ENCODE measurements at regions not wholly inside any gene's neighbourhood (a gene's known extent, or its start where the extent isn't known, plus 50 kb on each side); places are given as distances from the start of the nearest gene placed in this dataset.
"Not testable (repeated sequence)": the region's sequence is repeated elsewhere in the genome, so short reads cannot be mapped to it uniquely, and the experiment has no call there.

DNA sequence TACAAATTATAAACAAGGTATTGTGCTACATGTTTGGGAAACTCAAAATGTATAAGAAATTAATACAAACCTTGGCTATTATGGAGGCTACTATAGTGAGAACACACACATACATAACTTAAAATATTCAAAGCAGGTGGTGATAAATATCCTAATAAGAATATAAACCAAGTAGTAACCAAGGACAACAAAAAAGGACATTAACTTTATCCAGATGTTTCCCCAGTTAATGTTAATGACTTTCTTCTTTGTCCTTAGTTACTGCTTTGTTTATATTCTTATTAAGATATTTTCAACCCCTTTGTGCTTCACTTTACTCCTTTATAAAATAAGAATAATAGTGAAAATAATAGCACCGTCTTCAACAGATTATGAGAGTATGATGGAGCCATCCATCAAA, 241.6 kb downstream of the CALCRL start:
- FAIRE-seq (no peak), DNase-seq (ENCODE audit: insufficient read length, low spot score) (no peak)

DNA sequence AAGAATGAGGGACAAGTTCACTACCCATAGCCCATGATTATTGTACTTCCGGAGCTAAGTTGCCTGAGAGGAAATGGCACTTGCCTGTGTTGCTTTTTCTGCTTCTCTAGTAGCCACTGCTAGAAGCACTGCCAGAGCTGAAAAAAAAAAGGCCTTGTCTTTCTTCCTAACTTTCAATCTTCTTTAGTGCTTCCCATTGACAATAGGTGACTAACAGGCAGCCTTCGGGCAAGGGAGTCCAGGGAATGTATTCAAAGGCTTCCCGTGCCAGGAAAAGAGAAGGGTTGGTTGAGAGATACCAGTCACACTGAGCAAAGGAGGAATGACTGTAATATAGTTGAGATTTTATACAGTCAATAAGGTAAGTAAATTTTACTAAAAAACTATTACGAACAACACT, 242.0 kb downstream of the CALCRL start:
- no peak for FAIRE-seq
- DNase-seq (ENCODE audit: insufficient read length, low spot score), result no peak

DNA sequence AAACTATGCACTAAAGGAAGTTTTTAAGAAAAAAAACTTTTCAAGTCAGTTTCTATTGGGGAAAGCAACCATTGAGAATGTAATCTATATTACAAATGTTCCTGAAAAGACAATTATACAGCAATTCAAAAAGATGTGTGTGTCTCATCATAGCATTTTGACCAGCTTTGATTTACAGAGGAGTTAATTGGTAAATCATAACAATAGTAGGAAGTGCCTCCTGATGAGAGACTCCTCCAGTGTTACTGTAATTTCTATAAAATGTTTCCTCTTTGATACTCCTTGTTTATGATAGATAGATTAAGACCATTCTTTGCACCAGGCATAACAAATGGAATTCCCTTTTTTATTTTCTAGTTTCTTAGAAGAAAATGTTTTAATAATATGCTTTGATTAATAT, 249.9 kb downstream of the CALCRL start:
- FAIRE-seq (no peak), DNase-seq (ENCODE audit: insufficient read length, low spot score) (no peak)

- DNase-seq (ENCODE audit: insufficient read length, low spot score) (no peak), FAIRE-seq (no peak)
Measured at GRCh38 chr2:187194049-187194448, 254.0 kb downstream of the CALCRL start.

GRCh38 chr2:187188783-187189631, 259.0 kb downstream of the CALCRL start:
- no peak for FAIRE-seq

GRCh38 chr2:187187519-187187918, 260.5 kb downstream of the CALCRL start:
- DNase-seq (ENCODE audit: insufficient read length, low spot score), result no peak
- FAIRE-seq, result no peak

More at GRCh38 chr2:187188783-187189631, 259.0 kb downstream of the CALCRL start:
- no peak for DNase-seq (ENCODE audit: insufficient read length, low spot score)

DNA sequence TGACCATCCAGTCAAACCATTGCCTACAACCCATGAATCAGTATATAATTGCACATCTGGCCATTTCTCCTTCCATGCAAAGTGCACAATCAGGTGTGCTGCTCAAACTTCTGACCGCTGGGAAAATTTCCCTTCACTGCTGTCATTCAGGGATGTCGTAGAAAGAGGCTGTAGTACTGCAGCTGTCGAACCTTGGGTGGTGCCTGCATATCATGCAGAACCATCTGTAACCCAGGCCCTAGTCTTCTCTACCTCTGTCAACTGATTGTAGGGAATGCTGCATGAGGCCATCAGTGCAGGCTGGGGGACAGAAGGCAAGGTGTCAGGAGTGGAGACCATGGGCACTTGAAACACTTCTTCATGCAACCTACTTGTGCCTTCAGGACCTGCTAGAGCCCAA, 267.5 kb downstream of the CALCRL start:
- FAIRE-seq, result no peak
- no peak for DNase-seq (ENCODE audit: insufficient read length, low spot score)

DNA sequence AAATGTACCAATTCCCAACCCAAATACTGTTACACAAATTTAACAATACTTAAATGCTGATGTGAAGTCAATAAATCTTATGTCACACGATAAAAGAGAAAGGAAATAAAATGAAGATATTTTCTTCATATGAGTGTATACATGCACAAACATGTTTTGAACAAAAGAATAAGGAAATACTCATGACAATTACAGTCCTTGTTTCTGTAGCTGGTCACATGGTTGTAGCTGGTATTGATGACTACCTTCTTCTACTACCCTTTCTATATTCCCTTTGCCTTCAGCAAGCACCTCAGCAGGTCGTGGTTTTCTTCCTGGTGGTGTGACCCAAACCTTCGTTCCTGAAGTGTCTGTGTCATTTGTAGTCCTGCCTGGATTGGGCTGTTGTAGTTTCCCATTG, 269.2 kb downstream of the CALCRL start:
- not testable (repeated sequence) for DNase-seq (ENCODE audit: insufficient read length, low spot score); FAIRE-seq

DNA sequence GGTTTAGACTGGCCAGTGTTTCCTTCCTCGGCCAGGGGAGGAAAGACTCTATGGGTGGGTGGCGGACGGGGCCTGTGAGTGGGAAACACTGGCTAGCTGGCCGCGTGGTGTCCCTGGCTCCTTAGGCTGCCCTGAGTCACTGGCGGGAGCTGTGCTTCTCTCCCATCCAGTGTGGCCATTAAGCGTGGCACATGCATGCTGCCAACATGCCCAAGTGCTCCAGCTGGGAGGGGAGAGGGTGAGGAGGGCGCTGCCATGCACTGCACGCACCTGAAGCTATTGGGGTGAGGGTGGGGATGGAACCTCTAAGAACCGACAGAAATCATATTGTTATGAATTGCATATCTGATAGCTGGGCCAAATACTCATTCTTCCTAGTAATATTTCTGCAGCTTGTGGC, 270.8 kb downstream of the CALCRL start:
- DNase-seq (ENCODE audit: insufficient read length, low spot score) (no peak), FAIRE-seq (no peak)

DNA sequence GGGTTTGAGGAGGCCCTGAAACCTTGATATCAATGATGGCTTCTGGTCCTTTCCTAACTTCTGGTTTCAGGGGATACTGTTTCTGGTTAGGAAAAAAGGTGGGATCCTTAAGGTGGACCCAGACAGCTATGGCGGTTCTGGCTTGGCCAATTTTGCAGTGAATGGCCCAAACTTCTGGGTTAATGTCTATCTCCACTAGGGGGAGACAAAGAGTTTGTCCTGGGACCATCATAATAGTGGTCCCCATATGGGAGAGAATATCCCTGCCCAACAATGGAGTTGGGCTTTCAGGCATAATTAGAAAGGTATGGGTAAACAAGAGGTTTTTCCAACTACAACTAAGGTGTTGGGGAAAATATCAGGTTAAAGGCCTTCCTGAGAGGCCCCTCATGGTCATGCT, 273.5 kb downstream of the CALCRL start:
- no peak for DNase-seq (ENCODE audit: insufficient read length, low spot score)
- no peak for FAIRE-seq

- no peak for DNase-seq (ENCODE audit: insufficient read length, low spot score)
- no peak for FAIRE-seq
Measured at GRCh38 chr2:187171318-187171717, 276.7 kb downstream of the CALCRL start.

DNA sequence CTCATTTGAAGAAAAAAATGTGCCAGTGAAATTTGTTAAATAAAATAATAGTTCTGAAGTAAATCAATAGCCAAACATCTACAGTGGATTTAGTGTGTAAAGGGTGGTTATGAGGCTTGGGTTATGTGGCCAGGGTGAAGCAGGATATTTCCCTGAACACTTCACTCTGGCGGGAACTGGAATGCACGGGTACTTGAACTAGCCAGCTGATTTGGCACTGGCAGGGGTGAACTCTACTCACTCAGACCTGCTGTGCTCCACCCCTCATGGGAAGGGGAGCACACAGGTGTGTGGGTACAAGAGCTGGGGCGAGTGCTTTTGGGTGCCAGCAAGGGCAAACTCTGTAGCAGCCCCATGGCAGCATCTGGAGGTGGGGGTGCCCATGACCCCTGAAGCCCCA, 278.2 kb downstream of the CALCRL start:
- no peak for DNase-seq (ENCODE audit: insufficient read length, low spot score)
- FAIRE-seq, result no peak

GRCh38 chr2:187168720-187169713, 279.0 kb downstream of the CALCRL start:
- DNase-seq (ENCODE audit: insufficient read length, low spot score), result no peak

GRCh38 chr2:187167491-187167890, 280.6 kb downstream of the CALCRL start:
- FAIRE-seq, result no peak

More at GRCh38 chr2:187168720-187169713, 279.0 kb downstream of the CALCRL start:
- no peak for FAIRE-seq

DNA sequence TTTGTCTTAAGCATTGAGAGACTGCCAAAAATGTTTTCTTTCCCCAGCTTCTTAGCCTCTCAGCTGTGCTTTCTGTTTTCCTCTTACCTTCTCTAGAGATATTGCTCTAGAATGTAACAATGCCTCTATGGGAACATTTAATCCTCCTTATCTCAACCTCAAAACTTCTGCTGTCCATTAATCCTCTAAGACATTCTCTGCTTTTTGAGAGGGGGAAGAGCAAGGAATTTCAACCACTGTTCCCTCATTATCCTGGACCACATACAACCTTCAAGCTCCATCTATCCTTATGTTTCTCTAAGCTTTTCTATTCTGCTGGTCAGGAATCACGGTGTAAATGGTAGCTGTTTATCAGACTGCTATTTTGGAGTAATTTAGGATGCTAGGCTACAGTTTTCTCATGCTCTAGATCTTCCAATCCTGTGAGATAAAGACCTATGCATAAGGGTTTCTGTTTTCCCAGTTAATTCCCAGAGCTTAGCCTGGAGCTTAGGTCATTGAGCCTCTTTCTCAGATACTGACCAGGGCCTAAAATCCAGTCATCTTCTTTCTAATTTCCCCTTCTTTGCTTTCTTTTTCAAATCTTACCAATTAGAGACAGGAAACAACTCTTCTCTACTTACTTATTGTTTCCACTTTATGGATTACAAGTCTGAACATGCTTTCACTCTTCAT, 282.0 kb downstream of the CALCRL start:
- DNase-seq (ENCODE audit: insufficient read length, low spot score) (no peak), FAIRE-seq (no peak)

More at GRCh38 chr2:187167491-187167890, 280.6 kb downstream of the CALCRL start:
- no peak for DNase-seq (ENCODE audit: insufficient read length, low spot score)

DNA sequence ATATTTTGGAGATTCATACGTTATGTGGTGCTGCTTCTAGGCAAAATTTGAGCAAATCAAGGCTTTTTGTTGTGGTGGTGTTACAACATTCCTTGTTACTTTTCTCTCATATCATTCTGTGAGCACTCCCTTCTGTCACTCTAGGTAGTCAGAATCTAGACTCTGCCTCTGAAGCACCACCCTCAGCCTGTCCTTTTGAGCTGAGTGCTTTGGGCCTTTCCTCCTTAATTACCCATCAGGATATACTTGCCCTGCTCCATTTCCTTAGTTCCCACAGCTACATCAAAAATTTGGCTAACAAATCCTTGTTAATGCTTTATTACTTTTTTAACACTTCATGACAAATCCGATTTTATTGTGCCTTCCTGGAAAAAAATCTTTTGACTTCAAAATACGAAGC, 289.6 kb downstream of the CALCRL start:
- FAIRE-seq, result no peak
- DNase-seq (ENCODE audit: insufficient read length, low spot score), result no peak

DNA sequence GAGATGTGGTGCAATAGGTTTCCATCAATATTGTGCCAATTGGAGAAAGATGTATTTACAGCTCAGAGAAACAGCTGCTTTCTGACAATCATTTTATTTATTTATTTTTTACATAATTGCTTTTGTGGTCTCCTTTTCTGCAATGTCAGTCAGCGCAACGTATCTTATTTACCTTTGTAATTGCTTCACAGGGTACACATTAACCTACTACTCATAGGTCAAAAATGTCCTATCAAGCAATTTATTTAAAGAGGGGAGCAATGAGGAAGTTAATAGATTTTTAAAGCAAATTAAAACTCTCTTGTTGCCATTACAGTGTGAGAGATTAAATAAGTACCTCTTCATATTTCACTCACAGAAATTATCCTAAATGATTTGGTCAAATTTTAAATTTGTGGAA, 291.0 kb downstream of the CALCRL start:
- DNase-seq (ENCODE audit: insufficient read length, low spot score), result no peak
- FAIRE-seq, result no peak

DNA sequence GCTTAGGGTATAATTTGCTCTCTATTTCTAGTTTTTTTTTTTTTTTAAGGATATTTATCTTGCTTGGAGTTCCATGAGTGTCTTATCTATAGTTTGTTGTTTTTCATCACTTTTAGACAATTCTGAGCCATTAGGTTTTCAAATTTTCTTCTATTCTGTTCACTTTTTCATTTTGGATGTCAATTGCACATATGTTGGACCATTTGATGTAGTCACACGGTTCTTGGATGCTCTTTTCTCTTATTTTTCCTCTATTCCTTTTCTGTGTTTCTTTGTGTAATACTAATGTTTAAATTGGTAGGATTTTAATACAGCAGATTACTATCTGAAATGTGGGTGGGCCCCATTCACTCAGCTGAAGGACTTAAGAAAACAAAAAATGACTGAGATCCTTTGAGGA, 292.6 kb downstream of the CALCRL start:
- FAIRE-seq (no peak), DNase-seq (ENCODE audit: insufficient read length, low spot score) (no peak)

DNA sequence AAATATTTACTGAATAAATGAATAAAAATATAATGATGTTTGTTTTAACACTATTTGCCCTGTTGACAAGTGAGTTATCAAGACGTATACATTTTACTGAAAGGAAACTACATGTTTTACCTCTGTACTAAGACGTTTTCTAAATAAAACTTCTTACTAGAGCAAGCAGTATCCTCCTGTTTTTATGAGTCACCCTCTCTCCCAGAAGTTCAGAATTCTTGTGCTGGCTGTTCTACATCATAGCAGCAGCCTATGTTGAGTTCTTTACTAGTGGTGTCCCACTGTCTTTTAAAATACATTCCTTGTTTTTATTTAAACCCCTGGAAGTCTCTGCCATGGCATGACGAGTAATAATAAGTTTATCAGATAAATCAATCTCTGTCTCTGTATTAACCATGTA, 297.4 kb downstream of the CALCRL start:
- DNase-seq (ENCODE audit: insufficient read length, low spot score) (no peak), FAIRE-seq (no peak)

- FAIRE-seq (no peak), DNase-seq (ENCODE audit: insufficient read length, low spot score) (no peak)
Measured at GRCh38 chr2:187148059-187148714, 299.2 kb upstream of the ZSWIM2 start.

Measured in HTR-8/SVneo (cell line).